ENCODE measurements at regions not wholly inside any gene's neighbourhood (a gene's known extent, or its start where the extent isn't known, plus 50 kb on each side); places are given as distances from the start of the nearest gene placed in this dataset.

DNA sequence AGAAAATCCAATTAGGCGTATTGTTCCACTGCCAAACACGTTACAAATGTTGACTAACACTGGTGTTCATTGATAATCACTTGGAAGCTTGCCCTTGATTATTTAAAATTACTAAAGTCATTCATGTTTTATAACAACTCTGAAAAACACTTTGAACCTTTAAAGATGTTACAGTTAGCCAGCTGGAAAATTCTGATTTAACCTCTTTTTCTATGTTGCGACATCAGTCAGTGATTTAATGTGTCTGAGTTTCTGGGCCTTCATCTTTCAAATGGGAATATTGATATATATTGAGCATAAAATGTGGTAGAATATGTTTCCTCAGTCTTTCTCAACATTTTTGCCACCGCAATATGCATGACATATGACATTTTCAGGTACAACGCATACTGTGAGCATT is 274.1 kb upstream of the TENM3 start:
- DNase-seq: no peak

DNA sequence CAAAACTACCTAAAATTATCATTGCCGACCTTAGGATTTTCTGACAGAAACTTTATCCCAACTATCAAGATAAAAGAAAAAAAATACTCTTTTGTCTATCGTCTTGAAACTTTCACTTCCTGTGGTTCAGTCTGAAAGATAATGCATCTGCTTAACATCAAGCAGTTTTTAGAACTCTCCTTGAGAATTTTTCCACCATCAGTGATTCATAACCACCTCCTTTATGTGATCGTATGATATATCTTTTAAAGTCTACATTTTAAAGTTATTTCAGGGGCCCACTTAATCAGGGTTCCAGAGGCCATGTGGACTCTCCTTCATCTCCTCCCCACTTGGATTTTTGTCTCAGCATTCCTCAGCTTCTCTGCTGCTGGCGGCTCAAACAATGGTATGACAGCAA is 272.8 kb upstream of the TENM3 start:
- no peak for DNase-seq

DNA sequence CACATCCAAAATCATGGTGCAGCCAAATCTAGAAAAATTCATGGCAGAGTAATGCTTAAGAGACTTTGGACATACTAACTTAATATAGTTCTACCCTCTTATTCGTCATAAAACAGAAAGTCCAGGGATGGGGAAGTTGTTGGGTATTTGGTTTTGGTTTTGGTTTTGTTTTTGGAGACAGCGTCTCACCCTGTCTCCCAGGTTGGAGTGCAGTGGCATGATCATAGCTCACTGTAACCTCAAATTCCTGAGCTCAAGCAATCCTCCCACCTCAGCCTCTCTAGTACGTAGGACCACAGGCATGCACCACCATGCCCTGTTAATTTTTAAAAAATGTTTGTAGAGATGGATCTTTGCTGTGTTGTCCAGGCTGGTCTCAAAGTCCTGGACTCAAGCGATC is 271.8 kb upstream of the TENM3 start:
- no peak for DNase-seq

DNA sequence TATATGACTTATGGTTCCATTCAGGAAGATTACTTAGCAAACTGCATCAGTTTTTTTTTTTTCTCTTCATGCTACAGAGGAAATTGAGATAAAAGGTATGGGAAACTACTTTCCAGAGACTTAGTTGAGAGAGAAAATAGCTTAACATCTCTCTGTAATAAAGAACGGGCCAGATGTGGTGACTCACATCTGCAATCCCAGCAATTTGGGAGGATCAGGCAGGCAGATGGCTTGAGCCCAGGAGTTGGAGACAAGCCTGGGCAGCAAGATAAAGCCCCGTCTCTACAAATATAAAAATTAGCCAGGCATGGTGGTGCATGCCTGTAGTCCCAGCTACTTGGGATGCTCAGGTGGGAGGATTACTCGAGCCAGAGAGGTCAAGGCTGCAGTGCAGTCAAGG is 271.2 kb upstream of the TENM3 start:
- DNase-seq: no peak

DNA sequence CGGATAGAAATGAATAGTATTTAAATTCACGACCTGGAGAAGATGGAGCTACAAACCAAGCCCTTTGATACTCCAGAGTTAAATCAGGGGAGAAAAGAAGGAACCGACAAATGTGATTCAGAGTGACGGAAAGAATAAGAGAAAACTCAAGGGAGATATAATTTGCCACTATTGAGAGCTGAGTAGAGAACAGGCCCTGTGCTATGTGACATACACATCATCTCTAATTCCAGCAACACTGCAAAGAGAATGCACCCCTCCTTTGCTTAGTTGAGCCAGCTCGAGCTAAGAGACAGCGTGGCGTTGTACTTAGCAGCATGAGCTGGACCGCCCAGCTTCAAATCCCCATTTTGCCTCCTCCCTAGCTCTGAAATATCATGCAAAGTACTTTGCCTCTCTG is 266.4 kb upstream of the TENM3 start:
- DNase-seq: no peak

DNA sequence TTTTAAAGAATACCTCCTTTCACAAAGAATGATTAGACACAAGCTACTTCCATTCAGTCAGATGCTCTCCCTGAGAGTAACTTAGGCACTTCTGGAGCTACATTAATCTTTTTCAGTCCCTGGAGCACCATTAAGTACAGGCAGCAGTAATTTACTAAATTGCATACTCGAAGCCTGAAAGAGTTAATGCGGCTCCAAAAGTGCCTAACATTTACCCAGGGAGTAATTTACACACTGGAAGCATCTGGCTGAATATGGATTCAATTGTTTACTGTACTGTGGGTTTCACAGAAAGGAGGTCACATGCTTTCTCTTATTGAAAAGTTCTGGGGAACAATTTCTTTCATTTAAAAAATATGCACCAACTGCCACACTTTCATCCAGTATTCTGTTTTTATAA is 260.8 kb upstream of the TENM3 start:
- DNase-seq: no peak

DNA sequence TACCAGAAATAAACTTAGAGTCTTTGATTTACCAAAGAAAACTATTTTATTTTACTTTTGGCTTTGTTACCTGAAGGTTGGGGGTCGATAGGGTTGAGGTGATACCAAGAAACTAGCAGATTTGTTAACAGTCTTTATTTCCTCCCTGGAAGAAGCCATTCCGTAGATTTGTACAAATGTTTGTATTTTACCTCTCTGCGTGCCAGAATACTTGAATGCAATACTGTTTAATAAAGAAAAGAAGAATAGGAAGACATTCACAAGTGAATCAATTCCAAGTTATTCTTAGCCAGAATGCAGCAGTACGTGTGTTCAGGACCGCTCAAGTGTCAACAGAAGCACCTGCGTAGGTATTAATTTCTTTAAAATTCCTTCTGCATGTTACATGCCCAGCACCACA is 260.3 kb upstream of the TENM3 start:
- DNase-seq: no peak

DNA sequence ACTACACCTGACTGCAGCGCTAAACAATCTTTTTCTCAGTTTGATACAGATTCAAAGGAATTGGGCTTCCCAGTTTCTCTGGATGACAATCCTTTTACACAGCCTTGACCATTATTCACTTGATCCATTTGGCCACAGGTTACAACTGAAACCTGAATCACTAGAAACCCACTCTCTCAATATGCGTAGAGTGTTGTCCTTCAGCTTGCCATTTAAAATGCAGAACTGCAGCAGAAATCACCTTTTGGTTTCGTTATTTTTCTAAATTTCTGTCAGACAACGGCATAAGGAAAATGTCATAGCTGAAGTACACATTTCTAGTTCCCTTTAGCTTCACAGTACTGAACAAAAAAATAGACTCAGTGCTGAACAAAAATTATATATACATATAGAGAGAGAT is 255.8 kb upstream of the TENM3 start:
- no peak for DNase-seq

DNA sequence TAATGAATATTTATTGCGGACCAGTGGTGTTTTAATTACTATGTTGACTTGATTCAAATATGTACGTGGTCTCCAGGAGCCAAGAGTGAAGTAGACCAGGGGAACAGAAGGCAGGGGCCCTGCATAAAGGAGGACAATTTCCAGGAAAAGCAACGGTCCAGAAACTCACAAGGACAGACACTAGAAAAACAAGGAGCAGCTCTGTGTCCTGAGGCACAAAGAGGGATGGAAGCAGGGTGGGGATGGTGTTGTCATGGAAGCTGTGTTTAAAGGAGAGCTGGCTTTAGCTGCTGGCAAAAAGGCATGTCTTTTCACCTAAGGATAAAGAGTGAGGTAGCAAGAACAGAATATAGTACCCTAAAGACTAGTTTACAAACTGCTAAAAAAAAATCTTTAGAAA is 254.1 kb upstream of the TENM3 start:
- DNase-seq: no peak

DNA sequence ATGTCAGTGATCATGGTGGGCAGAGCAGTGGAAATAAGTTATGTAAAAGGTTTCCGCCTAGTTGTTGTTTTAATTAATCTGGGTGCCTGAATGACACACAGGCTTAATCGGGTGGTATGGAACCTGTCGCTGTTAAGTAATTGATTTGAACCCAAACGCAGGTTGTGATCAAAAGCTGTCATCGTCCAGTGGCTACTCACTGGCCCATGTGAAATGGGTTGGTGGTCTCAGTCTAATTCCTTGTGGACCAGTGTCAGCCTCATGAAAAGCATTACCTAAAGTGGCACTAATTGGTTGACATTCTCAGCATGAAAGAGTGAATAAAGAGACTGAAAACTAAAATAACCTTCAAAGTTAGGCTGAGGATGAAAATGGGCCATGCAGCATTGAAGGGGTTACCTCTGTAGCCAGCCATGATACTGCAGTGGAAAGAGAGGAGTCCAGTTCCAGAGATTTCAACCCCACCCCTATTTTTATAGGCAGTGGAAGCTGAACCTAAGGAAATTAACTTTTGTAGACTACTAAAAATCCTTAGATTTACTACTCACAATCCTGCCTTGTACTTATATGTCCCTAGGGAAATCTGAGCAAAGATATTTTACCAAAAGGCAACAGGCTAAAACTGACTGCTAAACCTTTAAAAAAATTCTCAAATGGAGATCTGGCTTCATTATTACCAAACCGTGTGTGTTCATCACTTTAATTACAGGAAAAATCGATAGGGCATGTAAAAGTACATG is 251.7 kb upstream of the TENM3 start:
- DNase-seq: no peak

DNA sequence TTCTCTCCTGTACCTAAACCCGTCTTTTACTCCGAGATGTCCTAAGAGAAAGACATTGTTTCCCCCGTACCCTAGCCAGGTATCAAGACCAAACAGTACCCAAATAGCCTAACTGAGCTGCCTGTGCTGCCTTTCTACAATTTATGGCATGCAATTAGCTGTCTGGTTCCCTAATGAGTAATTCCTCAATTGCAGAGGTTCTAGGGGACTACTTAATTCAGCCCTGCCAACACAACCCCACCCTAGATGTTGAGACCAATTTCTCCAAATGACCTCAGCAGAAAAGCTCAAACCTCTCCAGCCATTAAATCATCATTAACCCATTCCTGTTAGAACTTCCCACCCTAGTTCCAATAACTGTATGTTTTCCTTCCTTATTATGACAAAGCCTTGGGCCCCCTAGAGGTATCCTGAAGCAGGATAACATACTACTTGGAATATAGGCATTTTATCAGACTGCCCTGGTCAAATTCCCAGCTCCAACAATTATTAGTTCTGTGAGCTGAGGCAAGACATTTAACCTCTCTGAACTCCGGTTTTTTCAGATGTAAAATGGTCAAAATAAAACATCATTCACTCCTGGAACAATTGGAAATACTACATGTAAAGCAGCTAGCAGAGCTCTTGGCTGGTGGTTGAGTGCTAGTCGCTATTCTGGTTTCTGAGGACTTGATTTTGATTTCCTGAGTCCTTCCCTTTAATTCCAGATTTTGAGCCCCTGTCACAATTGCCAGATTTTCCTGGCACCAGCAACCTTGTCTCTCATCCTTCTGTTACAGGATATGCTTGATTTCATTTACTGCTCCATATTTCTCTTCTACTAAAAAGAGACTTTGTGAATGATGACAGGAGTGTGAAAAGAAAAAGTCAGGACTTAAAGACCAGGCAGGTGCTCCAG is 244.6 kb upstream of the TENM3 start:
- DNase-seq: no peak

DNA sequence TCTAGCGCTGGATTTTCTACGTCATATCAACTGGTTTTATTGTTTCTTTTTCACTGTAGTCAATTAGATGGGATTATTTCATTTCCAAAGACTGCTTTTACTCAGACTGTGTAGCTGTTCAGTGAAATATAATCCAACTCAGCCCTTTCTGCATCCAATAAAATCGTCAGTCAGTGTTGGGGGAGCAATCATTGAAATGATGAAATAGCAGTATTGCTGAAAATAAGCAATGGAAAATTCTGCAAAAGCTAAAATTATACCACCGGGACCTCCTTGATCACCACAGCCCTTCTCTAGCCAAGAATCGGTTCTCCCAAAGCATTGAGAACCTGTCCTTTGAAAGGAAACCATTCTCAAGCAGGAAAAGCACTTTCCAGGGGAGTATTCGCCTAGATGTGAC is 243.1 kb upstream of the TENM3 start:
- no peak for DNase-seq

DNA sequence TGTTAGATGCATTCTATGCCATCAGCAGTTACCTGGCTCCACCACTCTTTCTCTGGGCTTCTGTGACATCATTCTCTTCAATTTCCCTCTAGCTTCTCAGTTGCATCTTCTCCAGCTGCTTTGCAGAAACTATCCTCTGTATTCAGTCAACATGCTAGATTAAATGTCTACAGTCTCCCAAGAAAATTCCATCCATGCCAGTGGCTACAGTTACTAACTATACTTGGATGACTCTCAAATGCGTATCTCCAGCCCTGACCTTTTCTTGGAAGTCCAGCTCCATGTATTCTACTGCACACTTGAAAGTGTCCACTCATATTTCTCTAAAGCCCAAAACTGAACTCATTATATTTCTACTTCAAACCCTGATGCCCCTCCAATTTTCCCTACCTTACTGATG is 232.3 kb upstream of the TENM3 start:
- no peak for DNase-seq

DNA sequence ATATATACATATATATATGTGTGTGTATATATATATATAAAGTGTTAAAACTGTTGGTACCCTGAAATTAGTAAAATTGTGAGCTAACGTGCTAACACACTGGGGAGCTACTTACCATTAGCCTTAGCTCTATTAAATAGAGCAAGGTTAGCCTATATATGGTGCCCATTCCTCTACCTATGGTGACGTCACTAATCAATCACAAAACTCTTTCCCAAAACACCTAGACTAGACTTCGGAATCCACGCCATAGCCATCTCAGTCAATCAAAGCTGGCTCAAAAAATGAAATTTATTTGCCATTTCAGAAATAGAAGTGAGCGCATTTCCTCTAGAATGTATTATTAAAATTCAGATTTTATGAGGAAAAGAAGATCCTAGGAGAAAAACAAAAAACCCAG is 229.0 kb upstream of the TENM3 start:
- no peak for DNase-seq

DNA sequence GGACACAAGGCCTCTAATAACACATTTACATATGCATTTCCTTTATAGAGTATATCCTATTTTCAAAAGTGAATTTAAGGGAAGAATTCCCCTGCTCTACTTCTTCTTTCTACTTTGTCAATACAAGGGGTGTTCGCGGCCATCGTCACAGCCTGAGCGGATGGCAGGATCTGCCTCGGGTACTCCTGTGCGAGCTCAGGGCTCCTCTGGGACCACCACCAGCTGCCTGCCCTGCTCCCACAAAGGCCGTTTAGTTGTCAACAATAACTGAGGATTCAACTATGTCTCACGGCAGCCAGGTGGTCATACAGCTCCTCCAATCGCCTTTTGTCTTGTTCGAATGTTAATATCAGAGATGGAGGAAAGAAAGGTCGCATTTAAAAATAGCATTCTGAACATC is 228.2 kb upstream of the TENM3 start:
- DNase-seq: no peak

DNA sequence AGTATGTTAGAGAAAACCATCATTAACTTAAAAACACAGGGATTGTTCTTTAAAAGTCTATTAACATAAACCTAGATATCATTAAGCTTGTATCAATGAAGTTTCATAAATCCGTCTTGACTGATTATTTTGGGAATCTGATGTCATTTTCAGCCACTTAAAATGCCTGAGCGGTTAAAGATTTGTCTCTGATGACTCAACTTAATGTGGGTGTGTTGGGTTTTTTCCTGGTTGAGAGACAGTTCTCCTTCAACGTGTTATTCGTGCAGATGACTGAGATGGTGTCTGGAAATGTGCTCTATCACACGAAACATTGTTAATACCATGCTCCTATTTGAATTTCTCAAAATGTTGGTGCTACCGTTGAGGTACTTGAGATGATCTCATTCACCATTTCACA is 227.3 kb upstream of the TENM3 start:
- DNase-seq: no peak

DNA sequence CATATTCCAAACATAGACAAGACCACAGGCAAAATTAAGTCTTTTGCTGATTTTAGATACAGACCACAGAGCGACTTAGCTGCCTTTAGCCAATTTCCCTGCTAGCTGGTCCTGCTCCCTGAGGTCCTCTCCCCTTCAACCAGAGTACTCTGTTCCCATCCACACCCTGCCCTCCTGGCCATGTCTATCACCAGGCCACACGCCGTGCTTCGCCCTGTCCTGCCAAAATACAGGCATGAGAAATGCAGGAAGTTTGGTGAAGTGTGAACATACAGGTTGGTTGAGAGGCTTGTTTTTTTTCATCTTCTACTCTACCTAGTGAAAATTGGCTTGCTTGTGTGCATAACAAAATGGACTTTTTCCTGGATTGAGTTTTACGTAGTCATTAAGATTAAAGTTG is 226.2 kb upstream of the TENM3 start:
- no peak for DNase-seq

DNA sequence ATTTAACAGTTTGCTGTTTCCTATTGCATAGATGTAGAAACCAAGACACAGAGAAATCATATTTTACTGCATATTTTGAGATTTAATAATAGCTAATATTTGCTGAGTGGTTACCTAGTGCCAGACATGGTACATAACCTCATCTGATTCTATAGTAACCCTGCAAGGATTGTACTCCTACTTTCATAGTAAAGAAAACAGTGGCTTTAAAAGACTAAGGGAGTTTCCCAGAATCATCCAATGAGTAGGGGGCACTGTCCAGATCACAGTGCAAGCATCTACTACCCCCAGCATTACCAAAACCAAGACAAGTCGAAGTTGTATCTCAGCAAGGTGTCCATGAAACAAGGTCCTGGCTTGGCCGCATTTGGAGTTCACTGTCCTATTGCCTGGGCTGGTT is 224.5 kb upstream of the TENM3 start:
- DNase-seq: no peak

DNA sequence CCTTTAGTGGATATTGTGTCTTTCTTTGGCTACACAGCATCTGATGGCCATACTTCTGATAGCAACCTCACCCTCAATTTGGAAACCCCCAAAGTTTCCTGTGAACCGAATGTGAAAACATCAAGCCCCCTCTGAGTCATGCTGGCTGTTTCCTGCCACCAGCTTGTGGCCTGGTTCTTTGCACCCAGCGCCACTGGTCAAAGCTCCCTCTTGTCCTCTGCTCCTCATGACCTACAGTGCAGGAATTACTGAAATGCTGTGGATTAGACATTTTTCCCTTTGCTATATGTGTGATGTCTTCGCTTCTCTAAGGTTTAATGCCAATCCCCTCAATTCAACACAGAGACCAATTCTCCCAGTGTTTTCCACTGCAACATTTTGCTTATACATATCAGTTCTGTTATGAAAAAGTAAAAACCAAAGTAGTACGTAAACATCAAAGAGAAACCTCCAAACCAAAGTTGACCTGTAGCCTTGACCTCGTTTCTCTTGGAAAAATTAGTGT is 224.0 kb upstream of the TENM3 start:
- no peak for DNase-seq

DNA sequence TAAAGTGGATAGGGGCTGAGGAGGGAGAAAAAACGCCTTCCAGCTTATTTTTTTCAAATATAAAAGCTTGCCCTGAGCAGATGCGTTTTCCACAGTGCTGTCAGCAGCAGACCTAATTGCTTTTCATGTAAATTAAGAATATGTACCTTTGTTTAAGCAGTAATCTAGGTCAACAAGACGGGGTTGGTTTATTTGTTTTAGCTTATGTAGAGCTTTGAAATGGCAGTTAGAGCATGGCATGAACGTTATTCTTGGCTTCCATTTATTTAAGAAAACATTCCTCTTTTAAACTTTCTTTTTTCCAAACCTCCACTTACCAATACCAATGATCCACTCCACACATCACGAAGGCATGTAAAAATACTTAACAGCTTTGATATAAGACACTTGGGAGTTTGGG is 220.3 kb upstream of the TENM3 start:
- DNase-seq: no peak

DNA sequence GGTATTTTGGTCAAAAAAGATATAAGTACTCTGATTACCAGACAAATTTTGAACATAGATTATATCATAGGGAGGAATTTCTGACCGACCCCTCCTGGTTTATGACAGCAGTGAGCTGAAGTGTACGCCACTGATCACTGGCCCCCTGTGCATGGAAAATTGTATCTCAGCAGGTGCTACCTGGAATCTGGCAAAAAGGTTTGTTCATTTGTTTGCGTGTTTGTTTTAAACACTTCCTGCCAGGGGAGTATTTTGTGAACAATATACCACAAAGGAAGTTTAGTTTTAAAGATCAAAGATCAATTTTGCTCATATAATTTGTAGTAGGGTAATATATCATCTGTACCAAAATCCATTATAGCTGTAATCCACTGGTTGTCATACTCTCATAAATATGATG is 219.7 kb upstream of the TENM3 start:
- no peak for DNase-seq

DNA sequence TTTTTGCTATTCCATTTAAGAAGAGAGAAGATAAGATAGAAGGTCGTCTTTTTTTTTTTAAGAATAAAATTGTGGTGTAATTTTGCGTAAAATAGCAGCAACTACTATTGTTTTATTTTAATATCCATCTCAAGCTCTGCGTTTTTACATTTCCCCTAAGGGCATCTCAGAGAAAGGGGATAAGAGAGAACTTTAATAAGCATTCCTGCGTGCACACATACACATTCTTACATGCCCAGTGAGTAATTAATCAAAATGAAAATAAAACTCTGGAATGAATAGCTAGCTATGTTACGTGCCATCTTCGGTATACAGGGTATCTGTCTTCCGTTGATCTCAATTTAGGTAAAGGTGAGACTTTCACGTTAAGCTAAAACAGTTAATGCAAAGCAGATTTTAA is 200.3 kb upstream of the TENM3 start:
- no peak for DNase-seq

DNA sequence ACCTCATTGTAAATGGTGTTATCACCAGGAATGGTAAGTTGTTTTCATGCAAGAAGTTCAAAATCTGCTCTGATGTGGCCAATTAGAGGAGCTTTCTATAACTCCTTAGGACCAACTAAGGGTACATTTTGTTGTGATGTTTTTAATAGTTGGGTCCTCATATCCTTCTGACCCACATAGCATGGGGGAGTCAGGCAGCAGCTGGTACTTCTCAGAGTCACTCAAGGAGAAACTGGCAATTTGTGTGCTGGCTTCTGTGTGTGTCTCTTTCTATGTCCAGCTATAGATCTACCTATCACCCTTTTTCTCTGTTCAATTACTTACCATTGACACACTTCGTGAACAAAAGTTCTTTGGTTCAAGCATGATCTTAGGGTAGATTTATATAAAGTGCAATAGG is 194.3 kb upstream of the TENM3 start:
- no peak for DNase-seq

DNA sequence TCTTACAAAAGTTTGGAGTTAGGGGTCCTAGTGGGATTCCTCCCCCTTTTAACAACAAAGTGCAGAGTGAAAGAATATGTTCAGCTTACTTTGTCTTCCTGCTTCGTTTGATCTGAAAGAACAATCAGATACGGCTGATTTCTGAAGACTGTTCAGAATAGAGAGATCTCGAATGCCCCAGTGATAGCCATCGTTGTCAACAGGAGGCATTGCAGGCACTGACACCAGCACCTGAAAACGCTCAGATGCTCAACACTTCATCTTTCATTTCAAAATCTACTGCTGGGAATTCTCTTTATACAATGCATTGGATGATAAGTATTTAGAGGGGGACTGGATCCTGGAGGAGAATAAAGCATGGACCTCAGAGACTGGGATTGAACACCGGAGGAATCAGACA is 186.3 kb upstream of the TENM3 start:
- DNase-seq: no peak

DNA sequence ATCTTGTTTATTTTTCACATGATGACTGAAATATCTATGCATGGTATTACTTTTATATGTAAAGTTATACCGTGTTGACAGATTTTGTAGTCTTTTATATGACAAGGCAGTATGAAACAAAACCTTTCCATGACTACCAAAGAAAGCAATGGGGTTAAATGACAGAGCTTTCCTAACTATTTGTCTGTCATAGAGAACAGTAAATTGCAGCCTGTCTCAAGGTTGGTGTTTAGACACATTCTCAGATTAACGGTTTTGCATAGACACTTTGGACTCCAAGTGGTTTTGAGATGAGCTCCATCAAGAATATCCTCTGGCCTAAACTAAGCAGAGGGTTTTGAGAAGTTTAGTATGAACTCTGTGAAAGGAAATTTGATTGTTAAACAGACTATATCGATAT is 180.7 kb upstream of the TENM3 start:
- no peak for DNase-seq
